Ishikawa (cell line): ENCODE measurements at regions not wholly inside any gene's neighbourhood (a gene's known extent, or its start where the extent isn't known, plus 50 kb on each side); places are given as distances from the start of the nearest gene placed in this dataset.

ENCODE experiments used
- CREB1 ChIP-seq: IDR thresholded peaks from 2 replicates; pipeline ENCODE4 v1.6.1; 2012; ENCODE audit warnings: low read depth
- FOXM1 ChIP-seq: IDR thresholded peaks from 2 replicates; pipeline ENCODE4 v1.6.1; 2012; ENCODE audit warnings: low read depth, borderline replicate concordance
- RAD21 ChIP-seq: IDR thresholded peaks from 2 replicates; pipeline ENCODE4 v1.6.1; 2012; ENCODE audit warnings: low read depth
- TEAD4 ChIP-seq: IDR thresholded peaks from 2 replicates; pipeline ENCODE4 v1.6.1; 2012
- YY1 ChIP-seq: IDR thresholded peaks from 2 replicates; pipeline ENCODE4 v1.6.1; 2012; ENCODE audit warnings: low read depth
- ZBTB7A ChIP-seq: IDR thresholded peaks from 2 replicates; pipeline ENCODE4 v1.6.1; 2012; ENCODE audit warnings: low read depth
- TF ChIP-seq, protein P1 (sequence below): IDR thresholded peaks from 2 replicates; pipeline ENCODE4 v1.6.1; 2012

DNA sequence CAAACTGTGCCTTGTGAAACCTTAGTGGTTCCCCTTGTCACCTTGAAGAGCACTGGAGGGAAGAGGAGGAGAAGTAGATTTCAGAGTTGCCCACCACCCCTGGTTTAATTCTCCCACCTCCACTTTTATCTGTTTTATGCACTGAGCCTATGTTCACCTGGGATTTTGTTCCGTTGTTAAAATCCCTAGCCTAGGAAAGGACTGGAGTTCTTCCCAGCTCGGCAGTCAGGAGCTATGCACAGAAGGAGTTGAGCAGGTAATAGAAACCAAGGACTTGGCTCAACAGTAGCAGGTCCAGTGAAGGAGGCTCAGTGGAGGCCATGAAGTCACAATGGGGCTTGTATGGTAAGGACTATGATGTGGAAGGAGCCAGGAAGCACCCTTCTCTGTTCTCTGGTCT lies 182.4 kb upstream of the ADRA1D start:
- TF ChIP-seq FOXM1, result no peak
- no peak for TF ChIP-seq YY1
- TF ChIP-seq TEAD4, result no peak
- no peak for TF ChIP-seq ZBTB7A
- TF ChIP-seq RAD21, result no peak
- TF ChIP-seq CREB1, result no peak
- TF ChIP-seq, protein P1, sequence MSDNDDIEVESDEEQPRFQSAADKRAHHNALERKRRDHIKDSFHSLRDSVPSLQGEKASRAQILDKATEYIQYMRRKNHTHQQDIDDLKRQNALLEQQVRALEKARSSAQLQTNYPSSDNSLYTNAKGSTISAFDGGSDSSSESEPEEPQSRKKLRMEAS, result no peak
